ENCODE measurements at regions not wholly inside any gene's neighbourhood (a gene's known extent, or its start where the extent isn't known, plus 50 kb on each side); places are given as distances from the start of the nearest gene placed in this dataset.

DNA sequence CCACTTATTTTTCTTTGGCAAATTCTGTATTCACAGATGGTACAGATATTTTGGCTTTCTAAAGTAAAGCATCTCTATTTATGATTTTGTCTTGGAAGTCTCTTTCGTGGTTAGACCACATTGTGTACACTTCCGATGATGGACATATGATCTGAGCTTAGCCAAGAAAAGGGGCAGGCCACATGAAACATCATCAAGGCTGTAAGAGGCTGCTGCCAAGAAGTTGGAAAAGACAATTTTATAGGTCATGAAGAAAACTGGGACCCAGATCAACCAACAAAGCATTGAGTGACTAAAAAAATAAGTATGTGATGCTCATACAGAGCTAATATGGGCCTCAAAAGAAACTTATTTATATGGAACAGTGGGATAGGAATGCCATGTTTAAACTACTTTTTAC is 266.4 kb downstream of the HAO1 start:
- no peak overlapping the region for H3K4me3 Mint-ChIP-seq (ENCODE audit: unreplicated experiment)
- H3K9me3 Mint-ChIP-seq (ENCODE audit: low read depth): no peaks in the 10 kb centered on the region
- H3K27me3 Mint-ChIP-seq (ENCODE audit: low read depth): peaks cover 5% of the 10 kb centered on the region
- no peak overlapping the region for H3K27ac Mint-ChIP-seq (ENCODE audit: unreplicated experiment)
- TF ChIP-seq, protein P1, sequence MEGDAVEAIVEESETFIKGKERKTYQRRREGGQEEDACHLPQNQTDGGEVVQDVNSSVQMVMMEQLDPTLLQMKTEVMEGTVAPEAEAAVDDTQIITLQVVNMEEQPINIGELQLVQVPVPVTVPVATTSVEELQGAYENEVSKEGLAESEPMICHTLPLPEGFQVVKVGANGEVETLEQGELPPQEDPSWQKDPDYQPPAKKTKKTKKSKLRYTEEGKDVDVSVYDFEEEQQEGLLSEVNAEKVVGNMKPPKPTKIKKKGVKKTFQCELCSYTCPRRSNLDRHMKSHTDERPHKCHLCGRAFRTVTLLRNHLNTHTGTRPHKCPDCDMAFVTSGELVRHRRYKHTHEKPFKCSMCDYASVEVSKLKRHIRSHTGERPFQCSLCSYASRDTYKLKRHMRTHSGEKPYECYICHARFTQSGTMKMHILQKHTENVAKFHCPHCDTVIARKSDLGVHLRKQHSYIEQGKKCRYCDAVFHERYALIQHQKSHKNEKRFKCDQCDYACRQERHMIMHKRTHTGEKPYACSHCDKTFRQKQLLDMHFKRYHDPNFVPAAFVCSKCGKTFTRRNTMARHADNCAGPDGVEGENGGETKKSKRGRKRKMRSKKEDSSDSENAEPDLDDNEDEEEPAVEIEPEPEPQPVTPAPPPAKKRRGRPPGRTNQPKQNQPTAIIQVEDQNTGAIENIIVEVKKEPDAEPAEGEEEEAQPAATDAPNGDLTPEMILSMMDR (IDR thresholded peaks at IDR 0.05): no peak
- no peak for DNase-seq (ENCODE audit: low spot score)
- H3K4me1 Mint-ChIP-seq (ENCODE audit: low read depth): no peaks in the 10 kb centered on the region
- no peaks in the 10 kb centered on the region for H3K36me3 Mint-ChIP-seq (ENCODE audit: low read depth)

DNA sequence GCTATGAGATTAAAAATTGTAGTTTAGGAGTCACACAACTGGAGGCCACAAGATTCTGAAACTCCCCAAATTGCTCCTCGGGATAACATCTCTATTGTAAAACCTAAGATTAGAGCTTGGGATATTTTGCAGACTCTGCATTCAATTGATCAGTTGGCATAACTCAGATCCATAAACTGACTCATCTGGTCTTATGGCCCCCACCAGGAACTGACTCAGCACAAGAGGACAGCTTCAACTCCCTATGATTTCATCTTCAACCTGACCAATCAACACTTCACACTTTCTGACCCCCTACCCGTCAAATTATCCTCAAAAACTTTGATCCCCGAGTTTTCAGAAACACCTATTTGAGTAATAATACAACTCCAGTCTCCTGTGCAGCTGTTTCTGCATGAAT is 257.3 kb downstream of the HAO1 start:
- Mint-ChIP-seq H3K36me3 (ENCODE audit: low read depth) (no peaks in the 10 kb centered on the region), H3K4me3 (ENCODE audit: unreplicated experiment) (no peak overlapping the region), H3K9me3 (ENCODE audit: low read depth) (no peaks in the 10 kb centered on the region), H3K4me1 (ENCODE audit: low read depth) (no peaks in the 10 kb centered on the region), H3K27ac (ENCODE audit: unreplicated experiment) (no peak overlapping the region), H3K27me3 (ENCODE audit: low read depth) (no peaks in the 10 kb centered on the region)
- TF ChIP-seq, protein P1 (IDR thresholded peaks at IDR 0.05): no peak
- no peak for DNase-seq (ENCODE audit: low spot score)

DNA sequence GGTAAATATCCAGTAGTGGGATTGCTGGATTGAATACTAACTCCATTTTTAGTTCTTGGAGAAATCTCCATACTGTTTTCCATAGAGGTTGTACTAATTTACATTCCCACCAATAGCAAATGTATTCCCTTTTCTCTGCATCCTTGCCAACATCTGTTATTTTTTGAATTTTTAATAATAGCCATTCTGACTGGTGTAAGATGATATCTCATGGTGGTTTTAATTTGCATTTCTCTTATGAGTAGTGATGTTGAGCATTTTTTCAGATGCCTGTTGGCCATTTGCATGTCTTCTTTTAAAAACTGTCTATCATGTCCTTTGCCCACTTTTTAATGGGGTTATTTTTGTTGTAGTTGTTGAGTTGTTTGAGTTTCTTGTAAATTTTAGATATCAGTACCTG is 253.2 kb downstream of the HAO1 start:
- Mint-ChIP-seq H3K4me1 (ENCODE audit: low read depth) (no peaks in the 10 kb centered on the region), H3K9me3 (ENCODE audit: low read depth) (no peaks in the 10 kb centered on the region), H3K4me3 (ENCODE audit: unreplicated experiment) (no peak overlapping the region), H3K36me3 (ENCODE audit: low read depth) (no peaks in the 10 kb centered on the region), H3K27ac (ENCODE audit: unreplicated experiment) (no peak overlapping the region), H3K27me3 (ENCODE audit: low read depth) (no peaks in the 10 kb centered on the region)
- TF ChIP-seq, protein P1 (IDR thresholded peaks at IDR 0.05): no peak
- DNase-seq (ENCODE audit: low spot score): no peak

DNA sequence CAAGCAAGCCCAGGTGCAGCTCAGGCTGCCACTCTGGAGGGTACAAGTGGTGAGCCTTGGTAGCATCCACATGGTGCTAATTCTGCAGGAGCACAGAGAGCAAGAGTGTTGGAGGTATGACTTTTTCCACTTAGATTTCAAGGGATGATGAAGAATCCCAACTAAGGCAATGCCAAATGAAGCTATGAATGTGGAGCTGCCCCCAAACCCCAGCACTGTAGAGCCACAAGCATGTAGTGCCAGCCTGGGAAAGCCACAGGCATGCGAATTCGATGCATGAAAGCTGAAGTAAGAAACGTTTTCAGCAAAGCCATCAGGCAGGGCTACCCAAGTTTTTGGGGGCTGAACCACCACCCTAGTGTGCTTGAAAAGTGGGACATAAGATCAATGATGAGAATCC is 251.1 kb downstream of the HAO1 start:
- Mint-ChIP-seq H3K4me3 (ENCODE audit: unreplicated experiment) (no peak overlapping the region), H3K9me3 (ENCODE audit: low read depth) (no peaks in the 10 kb centered on the region), H3K27me3 (ENCODE audit: low read depth) (peaks cover 2% of the 10 kb centered on the region), H3K27ac (ENCODE audit: unreplicated experiment) (no peak overlapping the region), H3K36me3 (ENCODE audit: low read depth) (no peaks in the 10 kb centered on the region), H3K4me1 (ENCODE audit: low read depth) (no peaks in the 10 kb centered on the region)
- no peak for DNase-seq (ENCODE audit: low spot score)
- TF ChIP-seq, protein P1 (IDR thresholded peaks at IDR 0.05): no peak

DNA sequence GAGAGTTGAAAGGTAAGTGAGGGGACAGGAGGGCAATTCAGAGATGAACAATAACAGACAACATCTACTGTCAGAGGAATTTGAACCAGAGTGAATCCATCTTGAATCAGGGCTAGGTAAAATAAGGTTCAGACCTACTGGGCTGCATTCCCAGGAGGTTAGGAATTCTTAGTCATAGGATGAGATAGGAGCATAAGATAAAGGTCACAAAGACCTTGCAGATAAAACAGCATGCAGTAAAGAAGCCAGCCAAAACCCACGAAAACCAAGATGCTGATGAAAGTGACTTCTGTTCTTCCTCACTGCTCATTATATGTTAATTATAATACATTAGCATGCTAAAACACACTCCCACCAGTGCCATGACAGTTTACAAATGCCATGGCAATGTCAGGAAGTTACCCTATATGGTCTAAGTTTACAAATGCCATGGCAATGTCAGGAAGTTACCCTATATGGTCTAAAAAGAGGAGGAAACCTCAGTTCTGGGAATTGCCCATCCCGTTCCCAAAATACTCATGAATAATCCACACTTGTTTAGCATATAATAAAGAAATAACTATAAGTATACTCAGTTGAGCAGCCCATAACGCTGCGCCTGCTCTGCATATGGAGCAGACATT is 248.5 kb downstream of the HAO1 start:
- Mint-ChIP-seq H3K27ac (ENCODE audit: unreplicated experiment) (no peak overlapping the region), H3K9me3 (ENCODE audit: low read depth) (no peaks in the 10 kb centered on the region), H3K36me3 (ENCODE audit: low read depth) (no peaks in the 10 kb centered on the region), H3K27me3 (ENCODE audit: low read depth) (peaks cover 2% of the 10 kb centered on the region), H3K4me3 (ENCODE audit: unreplicated experiment) (no peak overlapping the region), H3K4me1 (ENCODE audit: low read depth) (no peaks in the 10 kb centered on the region)
- TF ChIP-seq, protein P1 (IDR thresholded peaks at IDR 0.05): no peak
- DNase-seq (ENCODE audit: low spot score): no peak
